ENCODE measurements at regions not wholly inside any gene's neighbourhood (a gene's known extent, or its start where the extent isn't known, plus 50 kb on each side); places are given as distances from the start of the nearest gene placed in this dataset.
A peak's percentile ranks its signal among the peaks of the same experiment; 100 is the strongest.
"Not testable (repeated sequence)": the region's sequence is repeated elsewhere in the genome, so short reads cannot be mapped to it uniquely, and the experiment has no call there.

- FAIRE-seq, result no peak
These were observed 173.8 kb upstream of the RGS6 start for GRCh38 chr14:71758229-71758951.

DNA sequence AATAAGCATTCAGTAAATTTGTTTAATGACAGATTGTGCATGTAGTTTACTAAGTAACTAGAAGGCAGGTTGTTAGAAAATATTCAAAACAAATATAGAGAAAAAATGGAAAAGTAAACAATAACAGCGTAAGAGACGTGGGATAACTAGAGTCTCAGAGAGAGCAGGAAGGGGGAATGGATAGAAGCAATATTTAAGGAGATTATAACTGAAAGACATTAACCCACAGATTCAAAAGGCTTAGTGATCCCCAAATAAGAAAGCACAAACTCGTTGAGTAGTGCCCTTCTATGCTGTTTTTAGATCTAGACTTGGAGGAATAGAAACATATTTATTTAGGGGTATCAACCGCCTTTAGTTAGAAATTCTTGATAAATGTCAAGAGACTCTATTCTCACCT is 169.7 kb upstream of the RGS6 start:
- FAIRE-seq, result no peak

DNA sequence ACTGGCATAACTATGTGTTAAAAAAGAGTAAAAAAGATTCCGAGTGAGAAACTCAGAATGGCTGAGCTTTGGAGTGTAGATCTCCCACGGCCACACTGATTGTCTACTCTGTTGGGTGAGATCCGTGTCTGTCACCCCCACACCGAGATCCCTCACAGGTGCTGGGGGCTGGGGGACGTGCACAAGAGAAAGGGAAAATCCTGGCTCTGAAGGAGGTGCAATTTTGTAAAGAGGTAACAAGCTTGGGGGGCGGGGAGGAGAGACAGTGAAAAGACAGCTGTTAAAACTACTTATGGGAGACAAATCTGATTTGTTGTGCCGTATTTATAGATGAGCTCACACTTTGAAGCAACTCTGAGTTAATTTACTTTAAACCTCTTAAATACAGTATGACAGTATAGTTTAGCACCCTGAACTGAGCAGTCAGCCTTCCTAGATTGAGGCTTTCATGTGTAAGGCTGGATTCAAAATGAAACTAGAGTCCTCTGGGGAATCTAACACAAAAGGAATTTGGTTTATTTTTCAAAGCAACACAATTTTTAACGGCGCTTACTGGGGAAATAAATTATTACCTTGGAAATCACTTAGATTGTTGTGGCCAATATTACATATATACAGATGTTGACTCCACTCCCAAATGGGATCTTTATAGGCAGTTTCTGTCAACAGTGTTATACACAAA is 167.4 kb upstream of the RGS6 start:
- peak; percentile 70 for FAIRE-seq

GRCh38 chr14:71765505-71765904 is 166.7 kb upstream of the RGS6 start:
- FAIRE-seq, result no peak

GRCh38 chr14:71770431-71770830 is 161.8 kb upstream of the RGS6 start:
- no peak for FAIRE-seq

DNA sequence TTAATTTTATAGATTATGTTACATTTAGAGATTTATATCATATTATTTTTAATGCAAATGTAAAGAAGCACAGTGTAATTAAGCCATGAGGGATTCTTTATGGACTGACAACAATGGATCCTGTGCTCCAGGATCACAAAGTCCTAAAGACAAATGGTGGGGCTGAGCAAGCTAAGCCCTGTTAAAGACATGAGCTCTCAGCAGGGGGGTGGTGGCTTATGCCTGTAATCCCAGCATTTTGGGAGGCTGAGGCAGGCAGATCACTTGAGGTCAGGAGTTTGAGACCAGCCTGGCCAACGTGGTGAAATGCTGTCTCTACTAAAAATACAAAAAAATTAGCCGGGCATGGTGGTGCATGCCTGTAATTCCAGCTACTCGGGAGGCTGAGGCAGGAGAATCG is 160.8 kb upstream of the RGS6 start:
- FAIRE-seq, result not testable (repeated sequence)

GRCh38 chr14:71771996-71772395 is 160.2 kb upstream of the RGS6 start:
- FAIRE-seq, result not testable (repeated sequence)

- no peak for FAIRE-seq
These were observed 158.2 kb upstream of the RGS6 start for GRCh38 chr14:71773898-71774481.

- no peak for FAIRE-seq
These were observed 155.5 kb upstream of the RGS6 start for GRCh38 chr14:71776471-71777360.

DNA sequence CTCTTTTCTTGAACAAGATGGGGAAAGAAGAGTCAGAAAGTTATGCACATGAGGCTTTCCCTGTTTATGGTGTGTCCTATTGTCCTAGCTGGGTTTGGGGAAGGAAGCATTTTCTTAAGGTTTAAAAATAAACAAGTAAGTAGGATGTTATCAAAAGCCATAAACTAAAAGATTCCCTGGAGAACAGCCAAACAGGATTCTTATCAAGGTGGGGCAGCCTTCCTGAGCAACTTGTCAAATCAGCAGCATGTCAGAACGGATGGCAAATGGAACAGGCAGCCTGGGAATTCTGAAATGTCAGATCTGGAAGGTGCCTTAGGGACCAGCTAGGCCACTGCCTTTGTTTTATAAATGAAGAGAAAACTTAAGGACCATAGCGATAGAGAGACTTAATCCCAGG is 152.2 kb upstream of the RGS6 start:
- no peak for FAIRE-seq

DNA sequence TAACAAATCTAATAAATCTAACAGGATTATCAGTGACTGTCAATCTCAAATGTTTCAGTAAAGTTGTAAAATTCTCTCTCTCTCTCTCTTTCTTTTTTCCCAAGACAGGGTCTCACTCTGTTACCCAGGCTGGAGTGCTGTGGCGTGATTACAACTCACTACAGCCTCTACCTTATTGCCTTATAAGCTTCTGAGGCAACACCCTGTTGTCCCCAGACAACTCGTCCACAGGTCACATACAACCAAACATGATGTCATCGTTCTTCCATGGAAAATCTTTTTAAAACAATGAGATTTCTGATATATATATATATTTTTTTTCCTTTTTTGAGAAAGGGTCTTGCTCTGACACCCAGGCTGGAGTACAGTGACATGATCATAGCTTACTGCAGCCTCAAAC is 151.4 kb upstream of the RGS6 start:
- no peak for FAIRE-seq

DNA sequence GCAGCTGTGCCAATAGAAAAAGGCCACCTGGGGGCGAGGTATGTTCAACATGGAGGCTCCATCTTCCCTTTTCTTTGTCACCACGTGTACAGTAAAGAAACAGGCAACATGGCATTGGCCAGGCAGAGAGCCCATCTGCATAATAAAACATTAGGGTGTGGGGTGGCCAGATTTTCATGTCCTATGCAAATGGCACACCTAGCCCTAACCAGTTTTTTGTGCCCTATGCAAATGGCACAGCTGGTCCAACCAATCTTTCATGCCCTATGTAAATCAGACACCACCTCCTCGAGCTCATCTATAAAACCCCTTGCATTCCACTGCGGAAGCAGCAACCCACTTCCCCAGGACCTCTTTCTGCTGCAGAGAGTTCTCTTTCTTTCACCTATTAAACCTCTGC is 149.1 kb upstream of the RGS6 start:
- no peak for FAIRE-seq

GRCh38 chr14:71783786-71784185 is 148.4 kb upstream of the RGS6 start:
- FAIRE-seq, result no peak

DNA sequence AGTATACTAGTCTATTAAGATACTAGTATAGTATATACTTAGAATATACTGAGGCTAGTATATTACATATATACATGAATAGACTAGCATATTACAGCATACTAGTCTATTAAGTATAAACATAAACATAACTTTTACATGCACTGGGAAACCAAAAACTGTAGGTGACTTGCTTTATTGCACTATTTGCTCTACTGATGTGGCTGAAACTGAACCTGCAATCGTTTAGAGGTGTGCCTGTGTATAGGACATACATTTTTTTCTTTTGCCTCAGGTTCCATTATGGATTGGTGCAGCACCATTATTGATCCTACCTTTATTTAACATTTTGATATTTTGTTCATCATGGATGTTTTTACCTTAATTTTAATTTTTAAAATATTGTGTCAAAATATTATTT is 143.2 kb upstream of the RGS6 start:
- no peak for FAIRE-seq

GRCh38 chr14:71799841-71800240 is 132.4 kb upstream of the RGS6 start:
- no peak for FAIRE-seq

DNA sequence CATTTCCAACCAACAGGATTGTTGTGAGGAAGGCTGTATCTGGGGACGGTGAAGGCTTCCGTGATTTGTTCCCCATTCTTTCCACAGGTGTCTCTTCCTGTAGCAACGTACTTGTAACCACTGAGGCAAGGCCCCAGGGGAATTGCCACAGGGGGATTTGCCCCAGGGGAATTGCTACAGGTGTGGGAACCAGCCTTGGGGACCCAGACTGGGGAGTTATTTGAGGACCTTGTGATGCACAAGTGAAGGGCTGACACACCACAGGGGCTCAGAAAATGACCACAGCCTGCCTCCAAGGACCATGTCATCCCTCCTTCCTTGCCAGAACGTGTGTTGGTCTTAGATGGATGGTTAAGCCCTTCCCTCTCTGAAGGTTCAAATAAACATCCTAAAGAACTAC is 131.4 kb upstream of the RGS6 start:
- FAIRE-seq, result no peak

DNA sequence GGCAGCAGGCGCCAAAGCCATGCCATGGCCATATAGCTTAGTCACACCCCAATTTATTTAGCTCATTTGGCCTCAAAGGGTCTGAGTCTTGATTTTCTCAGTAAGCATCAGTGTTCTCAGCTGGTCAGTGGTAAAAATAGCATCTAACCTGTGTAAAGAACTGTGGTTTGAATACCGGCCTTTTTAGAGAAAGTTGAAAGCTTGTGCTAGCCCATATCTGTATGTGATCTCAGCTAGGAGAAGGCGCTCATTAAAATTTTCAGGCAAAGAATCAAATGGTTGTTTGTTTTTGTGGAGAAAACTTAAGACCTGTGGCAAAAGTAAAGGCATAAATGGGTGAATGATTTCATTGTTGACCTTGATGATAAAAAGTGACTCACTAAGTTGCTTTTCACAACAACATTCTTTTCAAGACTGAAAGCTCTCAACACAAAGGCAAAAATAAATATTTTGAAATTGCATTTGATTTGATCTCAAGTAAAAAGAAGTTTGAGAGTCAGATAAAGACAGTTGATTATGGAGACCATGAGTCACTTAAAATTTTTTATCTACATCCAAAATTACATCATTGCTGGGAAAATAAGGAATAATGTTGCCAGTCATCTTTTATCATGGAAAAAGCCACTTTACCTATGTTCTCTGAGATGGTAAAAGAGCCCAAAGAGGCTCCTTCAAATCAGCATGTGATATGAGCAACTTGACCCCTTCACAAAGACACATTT is 128.5 kb upstream of the RGS6 start:
- FAIRE-seq, result no peak

DNA sequence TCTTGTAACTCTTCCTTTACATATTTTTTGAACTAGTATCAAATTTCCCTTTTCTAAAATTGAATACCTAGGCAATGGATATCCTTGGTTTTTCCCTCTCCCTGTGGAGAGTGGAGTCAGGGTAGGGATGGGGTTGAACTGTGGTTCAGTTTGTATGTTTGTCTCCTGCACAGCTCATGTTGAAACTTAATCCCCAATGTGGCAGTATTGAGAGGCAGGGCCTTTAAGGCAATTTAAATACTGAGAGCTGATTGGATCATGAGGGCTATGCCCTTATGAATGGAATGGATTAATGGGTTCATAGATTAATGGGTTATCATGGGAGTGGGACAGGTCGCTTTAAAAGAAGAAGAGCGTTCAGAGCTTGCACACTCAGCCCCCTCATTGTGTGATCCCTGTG is 127.2 kb upstream of the RGS6 start:
- no peak for FAIRE-seq

- FAIRE-seq, result not testable (repeated sequence)
These were observed 125.2 kb upstream of the RGS6 start for GRCh38 chr14:71807049-71807448.

DNA sequence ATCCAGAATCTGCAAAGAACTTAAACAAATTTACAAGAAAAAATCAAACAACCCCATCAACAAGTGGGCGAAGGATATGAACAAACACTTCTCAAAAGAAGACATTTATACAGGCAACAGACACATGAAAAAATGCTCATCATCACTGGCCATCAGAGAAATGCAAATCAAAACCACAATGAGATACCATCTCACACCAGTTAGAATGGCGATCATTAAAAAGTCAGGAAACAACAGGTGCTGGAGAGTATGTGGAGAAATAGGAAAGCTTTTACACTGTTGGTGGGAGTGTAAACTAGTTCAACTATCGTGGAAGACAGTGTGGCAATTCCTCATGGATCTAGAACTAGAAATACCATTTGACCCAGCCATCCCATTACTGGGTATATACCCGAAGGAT is 121.4 kb upstream of the RGS6 start:
- not testable (repeated sequence) for FAIRE-seq

GRCh38 chr14:71812693-71813092 is 119.5 kb upstream of the RGS6 start:
- no peak for FAIRE-seq

DNA sequence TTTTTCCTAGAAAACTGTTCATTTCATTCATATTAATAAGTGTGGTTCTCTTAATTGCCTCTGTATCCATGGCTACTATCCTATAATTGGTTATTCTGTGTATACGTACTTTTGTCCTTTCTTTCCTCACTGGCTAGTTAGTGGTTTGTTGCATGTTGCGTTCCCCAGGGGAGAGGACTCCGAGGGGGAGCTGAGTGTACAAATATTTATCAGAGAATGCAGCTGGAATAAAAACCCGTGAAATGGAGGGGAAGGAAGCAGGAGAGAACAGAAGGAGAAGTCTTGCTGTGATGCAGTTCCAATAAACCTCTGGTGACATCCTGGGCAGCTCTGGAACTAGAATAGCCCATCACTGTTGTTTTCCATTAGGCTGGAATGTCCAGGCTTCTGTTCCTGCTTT is 117.1 kb upstream of the RGS6 start:
- no peak for FAIRE-seq

DNA sequence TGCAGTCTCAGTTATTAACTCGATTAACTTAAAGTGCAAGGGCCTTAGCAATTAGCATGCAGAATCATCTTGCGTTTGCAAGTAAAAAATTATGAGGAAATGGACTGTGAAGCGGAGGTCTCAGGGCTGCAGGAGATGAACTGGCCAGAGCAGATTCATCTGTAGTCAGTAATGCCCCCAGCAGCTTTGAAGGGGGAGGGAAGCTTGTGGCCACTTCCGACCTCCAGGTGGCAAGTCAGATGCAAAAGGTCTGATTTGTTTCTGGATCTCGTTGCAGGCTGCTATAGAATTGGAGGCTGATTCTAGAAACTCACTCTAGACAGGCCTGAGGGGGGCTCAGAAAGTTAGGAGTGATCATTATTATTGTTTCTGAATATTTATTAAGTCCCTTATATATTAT is 107.4 kb upstream of the RGS6 start:
- FAIRE-seq, result no peak

Measured in endometrium (tissue), 2 donors.